Hepatocyte (in vitro differentiated cells): ENCODE measurements at regions not wholly inside any gene's neighbourhood (a gene's known extent, or its start where the extent isn't known, plus 50 kb on each side); places are given as distances from the start of the nearest gene placed in this dataset.
"Not testable (repeated sequence)": the region's sequence is repeated elsewhere in the genome, so short reads cannot be mapped to it uniquely, and the experiment has no call there.

Experiments used
- DNase-seq: peaks from one replicate; pipeline ENCODE4 v3.0.0-alpha.2; 2016; ENCODE audit warnings: low spot score
- H2AFZ ChIP-seq: fragments of 200-600 bp; sonication (generic); 2 replicates; pipeline ENCODE4 v1.6.0; 2016; ENCODE audit warnings: antibody characterized with exemption, mild to moderate bottlenecking
- H3K27ac ChIP-seq: fragments of 200-600 bp; sonication (generic); 2 replicates; pipeline ENCODE4 v1.5.1; 2016; ENCODE audit warnings: mild to moderate bottlenecking
- H3K27me3 ChIP-seq: fragments of 200-600 bp; sonication (generic); 2 replicates; pipeline ENCODE4 v1.6.1; 2016
- H3K36me3 ChIP-seq: fragments of 200-600 bp; sonication (generic); replicated peaks from 2 replicates; pipeline ENCODE4 v1.5.1; 2016; ENCODE audit warnings: low read depth; ENCODE audit not compliant: insufficient read depth
- H3K4me1 ChIP-seq: fragments of 200-600 bp; sonication (generic); 2 replicates; pipeline ENCODE4 v1.5.1; 2016; ENCODE audit warnings: mild to moderate bottlenecking, moderate library complexity; ENCODE audit not compliant: insufficient read depth
- H3K4me2 ChIP-seq: fragments of 200-600 bp; sonication (generic); 2 replicates; pipeline ENCODE4 v1.6.0; 2016
- H3K4me3 ChIP-seq: fragments of 200-600 bp; sonication (generic); 2 replicates; pipeline ENCODE4 v1.5.1; 2016; ENCODE audit warnings: mild to moderate bottlenecking
- H3K79me2 ChIP-seq: fragments of 200-600 bp; sonication (generic); 2 replicates; pipeline ENCODE4 v1.6.0; 2017; ENCODE audit warnings: mild to moderate bottlenecking
- H3K9me2 ChIP-seq: fragments of 200-600 bp; sonication (generic); replicated peaks from 2 replicates; pipeline ENCODE4 v1.6.0; 2017; ENCODE audit warnings: mild to moderate bottlenecking; ENCODE audit not compliant: insufficient read depth
- H3K9me3 ChIP-seq: fragments of 200-600 bp; sonication (generic); 2 replicates; pipeline ENCODE4 v1.5.1; 2016; ENCODE audit warnings: low read depth, mild to moderate bottlenecking
- H4K20me1 ChIP-seq: fragments of 200-600 bp; sonication (generic); 2 replicates; pipeline ENCODE4 v1.6.0; 2016; ENCODE audit warnings: mild to moderate bottlenecking; ENCODE audit not compliant: insufficient read depth, poor library complexity, severe bottlenecking
- EZH2 ChIP-seq: fragments of 200-600 bp; sonication (generic); IDR thresholded peaks from 2 replicates; pipeline ENCODE4 v1.6.1; 2016; ENCODE audit warnings: antibody characterized with exemption, mild to moderate bottlenecking, borderline replicate concordance
- EZH2phosphoT487 ChIP-seq: fragments of 200-600 bp; sonication (generic); IDR thresholded peaks from one replicate; pipeline ENCODE4 v1.6.1; 2018; ENCODE audit warnings: antibody characterized with exemption, mild to moderate bottlenecking, low read depth, moderate library complexity; ENCODE audit not compliant: unreplicated experiment, severe bottlenecking
- WGBS: methylation state at CpG from one replicate; pipeline ENCODE4 v1.1.6; 2016; ENCODE audit warnings: low lambda C conversion rate; ENCODE audit errors: missing lambda C conversion rate; 5-methylcytosine and 5-hydroxymethylcytosine counted together
- TF ChIP-seq, protein P1 (sequence below): fragments of 200-600 bp; sonication (generic); IDR thresholded peaks from 2 replicates; pipeline ENCODE4 v1.5.1; 2016; ENCODE audit warnings: antibody characterized with exemption, mild to moderate bottlenecking; ENCODE audit not compliant: poor library complexity

DNA sequence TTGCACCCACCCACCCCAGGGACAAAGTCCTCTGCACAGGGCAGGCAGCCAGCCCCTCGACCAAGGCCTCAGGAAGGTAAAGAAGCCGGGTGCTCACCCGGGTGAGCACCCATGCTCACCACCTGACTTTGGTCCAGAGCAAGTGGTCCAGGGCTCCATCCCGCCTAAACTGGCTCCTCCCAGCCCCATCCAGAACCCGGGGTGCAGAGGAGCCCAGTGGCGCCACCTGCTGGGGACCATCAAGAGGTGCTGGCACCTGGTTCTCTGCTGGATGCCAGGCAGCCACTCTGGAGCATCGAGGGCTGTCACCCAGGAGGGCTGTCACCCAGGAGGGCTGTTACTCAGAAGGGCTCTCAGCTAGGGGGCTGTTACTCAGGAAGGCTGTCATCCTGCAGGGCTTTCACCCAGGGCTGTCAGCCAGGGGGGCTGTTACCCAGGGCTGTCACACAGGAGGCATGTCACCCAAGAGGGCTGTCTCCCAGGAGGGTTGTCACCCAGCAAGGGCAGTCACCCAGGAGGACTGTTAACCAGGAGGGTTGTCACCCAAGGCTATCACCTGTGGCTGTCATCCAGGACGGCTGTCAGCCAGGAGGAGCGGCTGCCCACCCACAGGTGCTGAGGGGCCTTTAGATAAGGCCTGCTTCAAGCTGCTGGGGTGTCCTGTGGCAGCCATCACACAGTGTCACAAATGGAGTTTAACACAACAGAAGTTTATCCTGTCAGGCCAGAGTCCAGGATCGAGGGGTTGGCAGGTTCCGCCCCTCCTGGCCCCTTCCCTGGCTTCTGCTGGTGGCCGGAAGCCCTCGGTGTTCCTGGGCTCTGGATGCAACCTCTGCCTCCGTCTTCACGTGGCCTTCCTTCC is 98.5 kb downstream of the TNFRSF13B start:
- peak; percentile 48 for DNase-seq
- TF ChIP-seq EZH2: no peak
- TF ChIP-seq, protein P1, sequence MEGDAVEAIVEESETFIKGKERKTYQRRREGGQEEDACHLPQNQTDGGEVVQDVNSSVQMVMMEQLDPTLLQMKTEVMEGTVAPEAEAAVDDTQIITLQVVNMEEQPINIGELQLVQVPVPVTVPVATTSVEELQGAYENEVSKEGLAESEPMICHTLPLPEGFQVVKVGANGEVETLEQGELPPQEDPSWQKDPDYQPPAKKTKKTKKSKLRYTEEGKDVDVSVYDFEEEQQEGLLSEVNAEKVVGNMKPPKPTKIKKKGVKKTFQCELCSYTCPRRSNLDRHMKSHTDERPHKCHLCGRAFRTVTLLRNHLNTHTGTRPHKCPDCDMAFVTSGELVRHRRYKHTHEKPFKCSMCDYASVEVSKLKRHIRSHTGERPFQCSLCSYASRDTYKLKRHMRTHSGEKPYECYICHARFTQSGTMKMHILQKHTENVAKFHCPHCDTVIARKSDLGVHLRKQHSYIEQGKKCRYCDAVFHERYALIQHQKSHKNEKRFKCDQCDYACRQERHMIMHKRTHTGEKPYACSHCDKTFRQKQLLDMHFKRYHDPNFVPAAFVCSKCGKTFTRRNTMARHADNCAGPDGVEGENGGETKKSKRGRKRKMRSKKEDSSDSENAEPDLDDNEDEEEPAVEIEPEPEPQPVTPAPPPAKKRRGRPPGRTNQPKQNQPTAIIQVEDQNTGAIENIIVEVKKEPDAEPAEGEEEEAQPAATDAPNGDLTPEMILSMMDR: peak; percentile 50
- Histone ChIP-seq H3K9me3 (no peaks in the 10 kb centered on the region), H3K9me2 (no peaks in the 10 kb centered on the region), H3K4me3 (no peak overlapping the region), H3K79me2 (no peaks in the 10 kb centered on the region), H3K27ac (no peak overlapping the region), H4K20me1 (no peaks in the 10 kb centered on the region), H3K36me3 (no peaks in the 10 kb centered on the region), H2AFZ (no peak overlapping the region), H3K4me1 (no peaks in the 10 kb centered on the region), H3K27me3 (no peaks in the 10 kb centered on the region), H3K4me2 (no peak overlapping the region)
- WGBS: 61% methylated on average over 15 of the region's 15 CpGs

DNA sequence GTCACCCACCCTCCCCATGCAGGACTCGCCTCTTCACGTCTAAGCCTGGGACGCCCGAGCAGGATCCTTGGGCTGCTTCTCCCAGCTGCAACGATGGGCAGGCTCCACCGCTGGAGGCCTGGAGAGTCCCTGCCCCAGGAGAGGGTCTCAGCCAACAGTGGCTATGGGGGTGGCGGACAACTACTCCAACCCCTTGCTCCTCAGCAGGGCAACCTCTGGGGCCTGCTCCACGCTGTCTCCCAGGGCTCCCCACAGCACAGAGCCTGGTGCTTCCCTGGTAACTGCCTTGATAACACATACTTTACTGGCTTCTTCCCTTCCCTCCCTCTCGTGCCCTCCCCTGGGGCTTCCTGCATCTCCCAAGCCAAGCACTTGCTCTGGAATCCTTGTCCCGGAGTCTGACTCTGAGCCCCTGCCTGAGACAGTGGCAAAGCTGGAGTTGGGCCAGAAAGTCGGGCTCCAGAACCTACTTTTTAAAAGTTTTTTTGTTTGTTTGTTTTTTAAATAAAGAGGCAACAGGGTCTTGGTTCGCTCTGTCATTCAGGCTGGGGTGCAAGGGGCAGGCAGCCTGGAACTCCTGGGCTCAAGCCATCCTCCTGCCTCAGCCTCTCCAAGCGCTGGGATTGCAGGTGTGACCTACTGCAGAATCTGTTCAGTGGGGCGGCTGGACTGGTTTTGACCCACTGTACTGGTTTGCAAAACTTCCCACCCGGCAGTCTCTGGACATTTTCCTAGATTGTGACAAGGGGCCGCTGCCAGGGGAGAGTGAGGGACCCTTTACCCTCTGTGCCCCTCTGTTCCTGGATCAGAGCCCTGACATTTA is 99.4 kb downstream of the TNFRSF13B start:
- DNase-seq: no peak
- Histone ChIP-seq H3K9me3 (no peaks in the 10 kb centered on the region), H3K4me1 (no peaks in the 10 kb centered on the region), H3K4me3 (no peak overlapping the region), H2AFZ (no peak overlapping the region), H3K27me3 (no peaks in the 10 kb centered on the region), H3K4me2 (no peak overlapping the region), H3K36me3 (no peaks in the 10 kb centered on the region), H3K27ac (no peak overlapping the region), H3K79me2 (no peaks in the 10 kb centered on the region), H3K9me2 (no peaks in the 10 kb centered on the region), H4K20me1 (no peaks in the 10 kb centered on the region)
- TF ChIP-seq, protein P1: no peak
- TF ChIP-seq EZH2 (no peak), EZH2phosphoT487 (no peak)
- 90% methylated on average over 16 of the region's 16 CpGs for WGBS

DNA sequence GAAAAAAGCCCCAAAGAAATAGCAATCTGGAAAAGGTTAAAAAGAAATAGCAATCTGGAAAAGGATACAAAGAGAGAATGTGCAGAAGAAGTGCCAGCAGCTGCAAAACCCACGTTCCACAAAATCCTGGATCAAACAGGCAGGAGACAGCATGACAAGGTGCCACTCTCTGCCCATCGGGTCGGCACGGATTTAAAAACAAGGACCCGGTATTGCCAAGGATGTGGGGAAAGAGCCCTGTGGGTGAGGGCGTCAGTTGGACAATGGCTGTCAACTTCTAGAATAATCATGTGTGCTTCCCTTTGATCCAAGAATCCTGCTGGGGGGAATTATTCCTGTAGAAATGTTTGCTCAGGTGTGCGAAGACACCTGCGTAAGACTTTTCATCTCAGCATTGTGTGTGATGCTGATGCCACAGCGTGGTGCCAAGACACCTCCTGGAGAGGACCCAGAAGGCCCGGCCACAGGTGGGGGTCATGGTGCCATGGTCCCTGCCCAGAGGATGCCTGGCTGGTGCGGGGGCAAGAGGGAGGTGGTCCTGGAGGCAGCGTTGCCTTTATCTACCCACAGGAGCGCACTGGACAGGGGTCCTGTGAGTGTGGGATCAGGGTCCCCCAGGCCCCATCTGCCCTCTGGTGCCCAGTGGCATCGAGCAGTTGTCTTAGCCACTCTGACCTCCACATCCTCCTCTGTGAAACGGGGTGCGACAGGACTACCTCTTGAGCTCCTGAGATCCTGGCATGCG is 100.3 kb downstream of the TNFRSF13B start:
- H3K4me1 ChIP-seq, H3K27ac ChIP-seq, H3K4me3 ChIP-seq, H2AFZ ChIP-seq, DNase-seq, H3K4me2 ChIP-seq, H3K9me3 ChIP-seq, H3K27me3 ChIP-seq, H3K36me3 ChIP-seq, H3K79me2 ChIP-seq, H3K9me2 ChIP-seq, H4K20me1 ChIP-seq: not testable (repeated sequence)
- WGBS: 87% methylated on average over 17 of the region's 17 CpGs
